GM08714 (cell line): ENCODE measurements at regions not wholly inside any gene's neighbourhood (a gene's known extent, or its start where the extent isn't known, plus 50 kb on each side); places are given as distances from the start of the nearest gene placed in this dataset.
"Not testable (repeated sequence)": the region's sequence is repeated elsewhere in the genome, so short reads cannot be mapped to it uniquely, and the experiment has no call there.

Source experiments
- H3K4me3 ChIP-seq: fragments of 200-500 bp; sonication (Bioruptor generic); 2 replicates; pipeline ENCODE4 v1.5.1; 2014; ENCODE audit warnings: mild to moderate bottlenecking, low read length, inconsistent platforms
- ZNF274 ChIP-seq: IDR thresholded peaks from 2 replicates; pipeline ENCODE4 v1.6.1; 2012; ENCODE audit warnings: mild to moderate bottlenecking, low read depth, low read length

DNA sequence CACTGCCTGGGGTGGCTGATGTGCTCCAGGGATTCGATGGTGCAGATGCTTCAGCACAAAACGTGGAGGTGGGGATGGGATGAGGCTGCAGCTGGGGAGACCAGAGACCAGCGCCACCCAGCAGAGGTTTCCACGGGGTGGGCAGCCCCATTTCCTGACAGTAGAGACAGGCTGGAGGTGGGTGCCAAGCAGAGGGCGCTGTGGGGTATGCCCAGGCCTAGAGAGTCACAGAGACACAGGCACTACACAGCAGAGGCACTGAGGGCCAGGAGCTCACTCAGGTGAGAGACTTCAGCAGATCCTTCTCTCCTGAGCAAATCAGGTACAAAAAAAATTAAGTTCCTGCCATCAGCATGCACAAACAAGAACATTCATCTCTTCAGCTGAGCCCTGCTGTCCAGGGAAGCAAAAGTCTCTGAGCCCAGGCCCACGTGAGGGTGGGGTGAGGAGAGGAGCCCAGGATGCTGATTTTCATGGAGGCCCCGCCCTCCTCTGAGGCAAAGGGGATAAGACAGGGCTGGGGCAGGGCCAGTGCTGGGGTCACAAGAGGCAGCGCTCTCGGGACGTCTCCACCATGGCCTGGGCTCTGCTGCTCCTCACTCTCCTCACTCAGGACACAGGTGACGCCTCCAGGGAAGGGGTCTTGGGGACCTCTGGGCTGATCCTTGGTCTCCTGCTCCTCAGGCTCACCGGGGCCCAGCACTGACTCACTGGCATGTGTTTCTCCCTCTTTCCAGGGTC, 53.1 kb downstream of the GGTLC2 start:
- TF ChIP-seq ZNF274 = no peak

DNA sequence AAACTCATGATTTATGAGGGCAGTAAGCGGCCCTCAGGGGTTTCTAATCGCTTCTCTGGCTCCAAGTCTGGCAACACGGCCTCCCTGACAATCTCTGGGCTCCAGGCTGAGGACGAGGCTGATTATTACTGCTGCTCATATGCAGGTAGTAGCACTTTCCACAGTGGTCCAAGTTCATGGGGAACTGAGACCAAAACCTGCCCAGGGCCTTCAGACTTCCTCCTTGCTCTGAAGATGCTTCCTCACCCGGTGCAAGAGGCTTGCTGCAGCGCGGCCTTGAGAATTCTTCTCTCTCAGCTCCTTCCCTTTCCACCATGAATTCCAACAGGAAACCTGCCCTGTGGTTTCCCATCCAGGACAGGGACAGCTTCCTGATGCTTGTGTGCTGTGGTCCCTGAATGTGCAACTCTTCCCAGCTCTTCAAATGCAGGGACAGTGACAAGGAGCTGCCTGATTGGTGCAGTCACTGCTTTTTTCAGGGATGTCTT, 53.9 kb downstream of the GGTLC2 start:
- TF ChIP-seq ZNF274 = no peak
- H3K4me3 ChIP-seq = no peak overlapping the region

More for the DNA sequence above, 53.1 kb downstream of the GGTLC2 start:
- no peak overlapping the region for H3K4me3 ChIP-seq

DNA sequence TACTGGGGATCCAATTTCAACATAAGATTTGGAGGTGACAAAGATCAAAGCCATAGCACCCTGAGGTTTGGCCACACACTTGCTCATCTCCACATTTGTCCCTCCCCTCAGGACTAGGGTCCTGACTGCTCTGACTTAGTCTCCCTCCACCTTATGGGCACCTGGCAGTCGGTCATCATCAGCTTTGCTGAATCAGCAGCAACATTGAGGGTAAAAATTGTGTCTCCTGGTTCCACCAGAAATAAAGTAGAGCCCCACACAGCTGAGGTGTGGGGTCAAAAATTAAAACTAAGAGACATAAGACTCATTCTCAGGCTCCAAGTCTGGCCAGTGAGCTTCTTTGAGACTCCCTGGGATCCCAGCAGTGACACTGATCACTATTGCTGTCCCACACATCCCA, 56.2 kb downstream of the GGTLC2 start:
- no peak for TF ChIP-seq ZNF274
- H3K4me3 ChIP-seq = no peak overlapping the region

DNA sequence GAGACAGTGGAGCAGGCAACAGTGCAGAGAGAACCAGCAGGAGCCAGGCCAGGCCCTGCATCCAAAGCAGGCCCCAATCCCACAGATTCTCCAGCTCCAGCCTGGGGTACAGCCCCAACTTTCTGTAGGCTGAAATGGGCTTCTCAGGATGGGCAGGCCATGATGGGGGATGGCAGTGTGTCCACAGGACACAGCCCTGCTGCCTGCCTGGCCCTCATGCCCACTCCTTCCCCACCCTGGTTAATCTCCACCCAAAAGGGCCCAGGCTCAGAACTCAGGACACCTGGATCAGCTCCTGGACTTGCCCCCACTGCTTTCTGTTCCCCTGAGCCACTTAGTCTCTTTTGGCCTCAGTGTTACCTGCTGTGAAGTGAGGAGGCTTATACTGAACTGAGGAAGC, 57.1 kb downstream of the GGTLC2 start:
- not testable (repeated sequence) for H3K4me3 ChIP-seq

DNA sequence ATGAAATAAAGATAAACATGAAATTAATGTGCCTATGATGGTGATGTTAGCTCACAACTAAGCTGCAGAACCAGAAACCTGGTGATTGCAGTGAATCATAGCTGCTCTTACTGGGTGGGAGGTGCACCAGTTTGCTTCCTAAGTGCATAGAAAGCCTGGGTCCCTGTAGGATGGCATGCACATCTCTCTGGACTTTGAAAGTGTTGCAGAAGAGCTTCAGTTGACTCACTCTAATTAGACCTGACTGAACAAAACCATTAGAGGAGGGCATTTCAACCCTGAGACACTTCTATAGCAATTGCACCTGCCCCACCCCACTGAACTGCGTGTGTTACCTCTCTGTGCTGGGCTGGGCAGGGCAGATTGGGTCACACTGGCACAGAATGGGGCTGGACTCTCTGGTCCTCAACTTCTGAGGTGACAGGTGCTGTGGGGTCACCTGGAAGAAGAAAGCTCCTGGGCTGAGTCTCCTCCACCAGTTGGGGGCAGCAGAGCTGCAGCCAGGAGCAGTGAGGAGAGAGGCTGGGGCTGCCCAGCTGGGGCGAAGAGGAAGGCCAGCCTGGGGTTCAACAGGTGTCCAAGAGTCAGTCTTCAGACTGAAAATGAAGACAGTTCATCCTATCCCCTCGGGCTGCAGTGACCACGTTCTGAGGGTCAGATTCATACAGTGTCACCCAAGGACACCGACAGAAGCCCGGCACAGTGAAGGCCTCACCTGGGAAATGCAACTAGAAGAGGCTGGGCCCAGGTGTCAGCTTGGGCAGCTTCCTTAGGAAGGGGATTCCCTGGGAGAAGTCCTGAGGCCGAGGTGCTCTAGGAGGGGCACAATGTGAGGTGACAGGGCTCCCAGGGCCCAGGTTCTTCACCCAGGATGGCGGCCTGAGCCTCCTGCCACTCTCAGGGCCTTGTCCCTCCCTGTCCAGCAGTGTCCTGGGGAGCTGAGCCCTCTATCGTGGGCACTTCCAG, 58.1 kb downstream of the GGTLC2 start:
- no peak for TF ChIP-seq ZNF274
- no peak overlapping the region for H3K4me3 ChIP-seq

DNA sequence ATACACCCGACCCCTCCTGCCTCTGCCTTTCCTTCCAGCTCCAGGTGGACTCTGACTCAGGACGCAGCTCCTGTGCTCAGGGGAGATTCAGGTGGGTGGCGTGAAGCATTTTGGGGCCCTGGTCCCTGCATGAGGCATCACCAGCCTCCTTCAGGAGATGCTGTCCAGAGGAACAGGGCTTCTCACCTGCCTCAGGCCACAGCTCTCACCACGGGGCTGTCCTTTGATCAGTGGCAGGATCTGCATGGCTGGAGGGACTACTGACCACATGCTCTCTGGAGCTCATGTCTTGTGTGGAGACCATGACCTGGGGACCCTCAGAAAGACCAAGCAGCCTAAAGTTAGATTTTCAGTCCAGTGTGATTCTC, 58.8 kb downstream of the GGTLC2 start:
- H3K4me3 ChIP-seq = no peak overlapping the region
- no peak for TF ChIP-seq ZNF274

DNA sequence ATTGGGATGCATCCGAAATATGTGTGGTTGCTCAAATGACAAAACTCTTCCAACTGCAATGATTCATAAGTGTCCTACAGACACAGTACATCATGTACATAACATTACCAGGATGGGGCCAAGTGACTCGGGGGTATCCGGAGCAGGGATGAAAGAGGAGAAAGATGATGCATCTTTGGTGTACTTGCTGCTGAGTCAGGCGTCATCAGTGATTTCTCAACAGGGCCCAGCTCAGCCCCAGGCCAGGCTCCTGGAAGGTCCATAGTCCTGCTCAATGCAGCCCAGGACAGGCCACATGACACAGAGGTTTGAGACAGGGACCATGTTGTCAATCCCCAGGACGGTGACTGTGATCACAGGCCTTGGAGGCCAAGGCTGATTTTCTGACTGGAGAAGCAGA, 59.3 kb downstream of the GGTLC2 start:
- no peak overlapping the region for H3K4me3 ChIP-seq
- no peak for TF ChIP-seq ZNF274

DNA sequence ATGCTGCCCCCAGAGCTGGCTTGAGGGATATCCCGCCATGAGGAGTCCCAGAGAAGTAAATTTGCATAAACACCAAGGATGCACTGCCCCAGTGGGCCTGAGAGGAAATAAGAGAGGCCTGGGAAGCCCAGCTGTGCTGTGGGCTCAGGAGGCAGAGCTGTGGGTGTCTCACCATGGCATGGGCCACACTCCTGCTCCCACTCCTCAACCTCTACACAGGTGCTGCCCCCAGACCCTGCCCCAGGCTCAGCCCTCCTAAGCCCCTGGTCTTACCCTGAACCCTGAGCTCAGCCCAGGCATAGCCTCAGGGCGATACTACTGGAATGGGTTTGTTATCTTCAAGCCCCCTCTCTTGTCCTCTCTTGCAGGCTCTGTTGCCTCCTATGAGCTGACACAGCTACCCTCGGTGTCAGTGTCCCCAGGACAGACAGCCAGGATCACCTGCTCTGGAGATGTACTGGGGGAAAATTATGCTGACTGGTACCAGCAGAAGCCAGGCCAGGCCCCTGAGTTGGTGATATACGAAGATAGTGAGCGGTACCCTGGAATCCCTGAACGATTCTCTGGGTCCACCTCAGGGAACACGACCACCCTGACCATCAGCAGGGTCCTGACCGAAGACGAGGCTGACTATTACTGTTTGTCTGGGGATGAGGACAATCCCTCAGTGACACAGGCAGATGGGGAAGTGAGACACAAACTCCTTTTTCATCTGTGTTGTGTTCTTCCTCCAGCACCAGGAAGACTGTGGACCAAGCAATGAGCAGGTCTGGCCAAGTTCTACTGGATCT, 59.9 kb downstream of the GGTLC2 start:
- TF ChIP-seq ZNF274 = no peak
- no peak overlapping the region for H3K4me3 ChIP-seq

DNA sequence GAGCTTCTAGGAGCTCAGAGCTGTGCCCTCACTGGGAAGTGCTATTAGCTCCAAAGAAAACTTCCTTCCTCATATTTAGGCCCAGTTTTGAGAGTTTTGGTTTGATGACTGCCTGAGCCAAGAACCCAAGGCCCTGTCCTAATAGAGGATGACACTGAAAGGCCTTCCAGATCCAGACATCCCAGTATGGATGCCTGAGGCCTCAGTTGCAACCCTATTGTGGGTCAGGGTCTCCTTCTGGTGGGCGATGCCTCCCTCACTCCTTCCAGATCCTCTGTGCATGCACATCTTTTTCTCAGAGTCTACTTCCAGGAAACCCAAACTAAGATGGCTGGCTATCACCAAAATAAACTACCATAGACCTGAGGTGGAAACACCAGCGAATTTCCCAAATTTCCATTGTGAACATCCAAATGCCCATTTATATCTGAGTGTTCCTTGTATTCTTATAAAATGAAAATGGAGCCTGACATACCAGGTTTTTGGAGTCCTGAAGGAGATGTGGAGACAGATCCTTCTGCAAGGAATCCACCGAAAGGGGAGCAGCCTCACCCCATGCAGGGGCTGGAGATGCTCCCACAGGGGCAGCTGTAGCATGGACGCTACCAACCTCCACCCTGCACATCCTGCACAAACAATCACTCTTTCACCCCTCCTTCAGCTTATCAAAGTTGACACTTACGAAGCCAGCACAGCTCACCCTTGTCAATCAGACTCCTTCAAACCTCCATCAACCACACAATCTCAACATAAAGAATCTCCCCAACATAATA, 61.1 kb downstream of the GGTLC2 start:
- TF ChIP-seq ZNF274 = no peak
- no peak overlapping the region for H3K4me3 ChIP-seq

DNA sequence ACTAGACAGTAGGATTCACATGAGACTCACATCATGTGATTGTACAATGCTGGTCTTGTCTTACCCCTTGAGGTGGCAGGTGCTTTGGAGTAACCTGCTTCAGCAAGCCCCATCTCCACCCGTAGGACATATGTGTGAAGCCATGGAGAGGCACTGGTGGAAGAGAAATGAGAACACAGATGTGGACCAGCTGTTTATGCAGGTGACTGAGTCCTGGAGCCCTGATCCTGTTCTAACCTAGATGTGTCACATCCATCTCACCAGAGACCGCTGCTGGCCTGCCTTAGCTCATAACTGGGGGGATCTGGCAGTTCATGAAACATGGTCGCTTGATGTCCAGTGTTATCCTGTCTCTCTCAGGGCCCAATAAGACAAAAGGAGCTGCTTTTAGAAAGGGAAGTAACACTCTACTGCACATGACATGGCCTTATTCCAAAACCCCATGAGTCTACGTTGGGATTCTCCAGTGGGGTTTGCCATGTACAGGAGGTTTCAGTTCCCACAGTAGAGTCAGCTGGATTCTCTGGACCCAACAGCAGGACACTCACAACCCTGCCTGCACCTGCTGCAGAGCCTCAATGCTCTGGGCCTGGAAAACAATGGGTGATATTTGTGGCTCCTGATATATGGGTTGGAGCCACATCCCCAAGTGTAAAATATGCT, 62.0 kb downstream of the GGTLC2 start:
- no peak overlapping the region for H3K4me3 ChIP-seq
- no peak for TF ChIP-seq ZNF274

DNA sequence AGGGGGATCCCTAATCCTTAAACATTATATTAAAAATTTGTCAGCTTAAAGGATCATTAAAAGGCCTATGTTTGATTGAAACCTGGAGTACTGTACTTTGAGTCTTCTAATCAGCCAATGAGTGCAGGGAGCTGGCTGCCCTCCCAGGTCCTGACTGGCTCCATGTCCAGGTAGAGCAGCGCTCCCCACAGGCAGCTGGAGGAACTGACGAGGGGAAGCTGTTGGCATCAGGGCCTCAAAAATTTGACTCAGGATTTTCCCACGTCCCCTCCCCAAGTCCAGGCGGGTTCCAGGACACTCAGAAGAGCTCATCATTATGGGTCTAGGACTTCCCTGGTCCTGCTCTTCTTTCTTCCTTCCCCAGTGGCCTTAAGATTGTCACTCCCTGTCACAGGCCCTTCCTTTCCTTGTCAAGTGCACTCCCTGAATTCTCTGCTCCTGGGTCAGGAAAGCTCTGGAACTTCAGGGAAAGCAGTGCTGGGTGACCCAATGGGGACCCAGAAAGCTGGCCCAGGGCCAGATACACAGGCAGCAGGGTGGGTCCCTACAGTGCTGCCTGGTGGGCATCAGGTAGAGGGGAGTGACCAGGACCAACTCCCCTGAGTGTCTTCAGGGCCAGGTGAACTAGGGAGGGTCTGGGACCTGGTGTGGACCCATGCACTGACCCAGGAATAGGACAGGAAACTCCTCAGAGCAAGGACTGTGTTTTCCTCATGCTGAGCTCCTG, 65.5 kb downstream of the GGTLC2 start:
- no peak for TF ChIP-seq ZNF274
- H3K4me3 ChIP-seq = no peak overlapping the region

DNA sequence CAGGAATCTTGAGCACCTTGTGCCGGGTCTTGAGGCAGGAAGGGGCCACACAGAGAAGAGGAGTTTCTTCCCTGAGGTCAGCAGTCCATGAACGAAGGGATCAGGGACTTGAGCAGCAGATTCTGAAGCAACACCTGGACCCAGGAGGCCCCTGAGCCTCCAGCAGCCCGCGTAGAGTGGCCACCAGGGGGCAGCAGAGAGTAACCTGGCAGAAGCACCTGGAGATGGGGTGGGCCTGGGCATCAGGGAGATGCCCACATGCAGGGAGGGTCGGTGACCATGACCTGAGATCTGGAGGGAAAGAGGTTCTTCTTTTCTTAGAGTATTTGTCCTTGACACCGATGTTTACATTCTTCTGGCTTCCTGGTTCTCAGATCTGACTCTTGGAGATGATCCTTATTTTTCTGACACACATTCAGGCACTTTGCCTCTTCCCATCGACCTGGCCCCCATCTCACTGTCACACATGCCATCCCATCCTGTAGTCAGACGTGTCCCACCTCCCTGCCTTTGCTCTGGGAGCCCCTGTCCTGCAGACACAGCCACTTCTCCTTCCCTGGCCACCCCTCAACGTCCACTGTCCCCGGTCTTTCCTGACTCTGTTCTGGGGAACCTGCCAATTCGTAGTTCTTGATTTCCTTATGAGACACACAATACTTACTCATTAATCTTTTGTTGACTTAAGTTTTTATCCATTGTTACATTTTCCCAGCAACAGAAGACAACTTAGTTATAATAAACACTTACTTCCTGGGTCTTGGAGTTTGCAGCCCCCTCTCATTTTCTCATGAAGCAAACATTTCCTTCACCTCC, 66.5 kb downstream of the GGTLC2 start:
- H3K4me3 ChIP-seq = no peak overlapping the region
- TF ChIP-seq ZNF274 = no peak
